Fibroblast of lung (primary cell): ENCODE measurements at regions not wholly inside any gene's neighbourhood (a gene's known extent, or its start where the extent isn't known, plus 50 kb on each side); places are given as distances from the start of the nearest gene placed in this dataset.

ENCODE experiments used
- DNase-seq, 2 donors: peaks; one replicate each; pipeline versions ENCODE4 v3.0.0 to v3.0.0-alpha.2; 2010; ENCODE audit warnings: low read depth in 2 of 2
- H2AFZ ChIP-seq: 2 replicates; pipeline ENCODE4 v1.5.1; 2012; ENCODE audit warnings: low read length, control low read depth, inconsistent platforms
- H3K27ac ChIP-seq: 2 replicates; pipeline ENCODE4 v1.5.1; 2011; ENCODE audit warnings: low read length, control low read depth; ENCODE audit not compliant: insufficient read depth
- H3K27me3 ChIP-seq: 2 replicates; pipeline ENCODE4 v1.5.1; 2011; ENCODE audit warnings: mild to moderate bottlenecking, low read length; ENCODE audit not compliant: control insufficient read depth, insufficient read depth
- H3K36me3 ChIP-seq: 2 replicates; pipeline ENCODE4 v1.5.1; 2011; ENCODE audit warnings: low read length; ENCODE audit not compliant: control insufficient read depth, insufficient read depth
- H3K4me1 ChIP-seq: 2 replicates; pipeline ENCODE4 v1.5.1; 2011; ENCODE audit warnings: low read length; ENCODE audit not compliant: control insufficient read depth, insufficient read depth; ENCODE audit errors: extremely low read depth
- H3K4me2 ChIP-seq: 2 replicates; pipeline ENCODE4 v1.5.1; 2011; ENCODE audit warnings: low read length, control low read depth; ENCODE audit not compliant: insufficient read depth; ENCODE audit errors: extremely low read depth
- H3K4me3 ChIP-seq, 4 experiments: fragments of 200-600 bp in 1 of 4; sonication (generic) in 1 of 4; replicated peaks in 1 of 4; 2 replicates each; pipeline ENCODE4 v1.5.1; 2011 to 2016; ENCODE audit warnings: low read length in 4 of 4, low read depth in 3 of 4, mild to moderate bottlenecking in 3 of 4, control low read depth in 2 of 4, inconsistent platforms in 1 of 4, mixed read lengths in 1 of 4; ENCODE audit not compliant: insufficient read depth in 1 of 4; ENCODE audit errors: control extremely low read depth in 1 of 4
- H3K79me2 ChIP-seq: 2 replicates; pipeline ENCODE4 v1.5.1; 2012; ENCODE audit warnings: mild to moderate bottlenecking, low read length, inconsistent platforms; ENCODE audit not compliant: control insufficient read depth, insufficient read depth
- H3K9ac ChIP-seq: 2 replicates; pipeline ENCODE4 v1.5.1; 2011; ENCODE audit warnings: mild to moderate bottlenecking, low read length, control low read depth; ENCODE audit not compliant: insufficient read depth
- H3K9me3 ChIP-seq: 2 replicates; pipeline ENCODE4 v1.5.1; 2012; ENCODE audit warnings: low read depth, low read length; ENCODE audit not compliant: control insufficient read depth, insufficient read depth
- H4K20me1 ChIP-seq: 2 replicates; pipeline ENCODE4 v1.5.1; 2011; ENCODE audit warnings: low read length; ENCODE audit not compliant: control insufficient read depth, insufficient read depth; ENCODE audit errors: extremely low read depth
- CTCF ChIP-seq, 2 donors: IDR thresholded peaks in 1 of 2; conservative IDR thresholded peaks in 1 of 2; 1 replicate in 1 of 2; 2 replicates in 1 of 2; pipeline ENCODE4 v1.5.1; 2011 to 2012; ENCODE audit warnings: low read length in 2 of 2, control low read depth in 1 of 2, inconsistent platforms in 1 of 2, low read depth in 1 of 2, mild to moderate bottlenecking in 1 of 2
- EZH2 ChIP-seq: IDR thresholded peaks from 2 replicates; pipeline ENCODE4 v1.5.1; 2012; ENCODE audit warnings: low read length, control low read depth, mild to moderate bottlenecking; ENCODE audit errors: missing control alignments

DNA sequence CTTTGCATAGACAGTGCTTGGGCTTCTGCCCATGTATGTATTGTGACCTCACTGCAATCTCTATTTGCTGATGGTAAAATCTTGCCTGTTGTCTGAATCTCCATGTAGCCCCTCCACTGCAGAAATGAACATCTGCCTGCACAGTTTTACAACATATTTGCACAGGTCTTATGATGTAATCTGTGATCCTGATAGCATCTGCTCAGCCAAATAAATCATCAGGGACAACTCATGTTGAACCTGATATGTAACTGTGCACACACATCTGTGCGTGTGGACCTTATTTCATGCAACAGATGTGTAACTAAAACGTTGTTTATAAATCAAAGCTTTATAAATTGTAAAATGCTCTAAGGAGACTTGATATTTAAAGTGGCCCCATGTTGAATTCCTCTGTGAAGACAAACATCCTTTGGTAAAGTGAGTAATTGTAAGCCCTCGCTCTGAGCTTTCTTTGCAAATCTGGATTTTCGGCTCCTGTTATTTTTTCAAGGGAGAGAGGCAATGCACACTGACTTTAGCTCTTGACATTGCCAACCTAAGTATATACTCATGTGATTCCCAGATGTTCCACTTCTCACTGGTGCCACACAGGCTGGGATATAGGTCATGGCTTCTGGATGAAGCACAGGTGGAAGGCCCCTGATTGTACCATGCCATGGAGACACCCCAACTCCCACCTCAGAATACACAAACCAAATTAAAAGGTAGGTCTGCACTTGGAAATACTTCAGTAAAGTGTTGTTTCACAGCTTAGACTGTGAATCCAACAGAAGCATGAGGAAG is 371.3 kb downstream of the GRIN2B start:
- H3K4me2 ChIP-seq, result no peak overlapping the region
- TF ChIP-seq CTCF (conservative IDR thresholded peaks at IDR 0.05 in 1 of 2, IDR thresholded peaks at IDR 0.05 in 1 of 2; ENCODE audit: low read depth in 1 of 2, low read length in 2 of 2) (no peak), EZH2 (no peak)
- H4K20me1 ChIP-seq, result no peaks in the 10 kb centered on the region
- H3K9me3 ChIP-seq, result no peaks in the 10 kb centered on the region
- no peak overlapping the region for H3K9ac ChIP-seq
- no peak for DNase-seq
- no peaks in the 10 kb centered on the region for H3K36me3 ChIP-seq
- H2AFZ ChIP-seq, result no peak overlapping the region
- H3K27ac ChIP-seq, result no peak overlapping the region
- H3K79me2 ChIP-seq, result no peaks in the 10 kb centered on the region
- H3K4me1 ChIP-seq, result no peaks in the 10 kb centered on the region
- H3K27me3 ChIP-seq, result no peaks in the 10 kb centered on the region
- no peak overlapping the region for H3K4me3 ChIP-seq

DNA sequence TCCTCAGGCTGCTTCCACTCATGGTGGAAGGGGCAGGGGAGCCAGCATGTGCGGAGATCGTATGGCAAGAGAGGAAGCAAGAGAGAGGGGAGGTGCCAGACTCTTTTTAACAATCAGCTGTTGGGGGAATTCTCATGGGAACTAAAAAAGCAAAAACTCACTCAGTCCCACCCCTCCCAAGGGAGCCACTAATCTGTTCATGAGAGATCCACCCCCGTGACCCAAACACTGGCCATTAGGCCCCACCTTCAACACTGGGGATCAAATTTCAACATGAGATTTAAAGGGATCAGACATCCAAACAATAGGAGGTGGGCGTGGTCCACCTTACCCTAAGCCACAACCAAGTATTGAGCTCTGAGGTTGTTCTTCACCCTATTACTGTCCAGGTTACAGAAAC is 375.1 kb downstream of the GRIN2B start:
- no peak for DNase-seq

DNA sequence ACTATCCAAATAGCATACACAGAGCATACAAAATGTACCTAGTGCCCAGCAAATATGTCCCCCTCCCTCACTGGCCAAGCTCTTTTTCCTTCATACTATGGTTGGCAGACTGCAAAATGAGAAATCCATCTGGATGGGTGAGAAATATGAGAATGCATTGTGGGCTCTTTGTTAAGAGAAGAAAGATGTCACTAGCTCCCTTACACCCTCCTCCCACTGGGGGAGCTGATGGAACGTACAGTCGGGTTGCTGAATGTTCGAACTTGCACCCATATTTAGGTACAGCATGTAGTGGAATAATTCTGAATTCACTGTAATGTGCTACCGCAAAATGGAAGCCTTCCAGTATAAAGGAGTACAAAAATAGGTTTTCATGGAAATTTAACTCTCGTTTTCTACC is 377.4 kb downstream of the GRIN2B start:
- H4K20me1 ChIP-seq, result no peaks in the 10 kb centered on the region
- no peaks in the 10 kb centered on the region for H3K9me3 ChIP-seq
- DNase-seq, result no peak
- no peak overlapping the region for H3K4me3 ChIP-seq
- no peak overlapping the region for H3K4me2 ChIP-seq
- no peaks in the 10 kb centered on the region for H3K79me2 ChIP-seq
- TF ChIP-seq CTCF (conservative IDR thresholded peaks at IDR 0.05 in 1 of 2, IDR thresholded peaks at IDR 0.05 in 1 of 2; ENCODE audit: low read depth in 1 of 2, low read length in 2 of 2) (no peak), EZH2 (no peak)
- no peaks in the 10 kb centered on the region for H3K36me3 ChIP-seq
- no peaks in the 10 kb centered on the region for H3K27me3 ChIP-seq
- no peak overlapping the region for H3K27ac ChIP-seq
- no peak overlapping the region for H3K9ac ChIP-seq
- H3K4me1 ChIP-seq, result no peaks in the 10 kb centered on the region
- H2AFZ ChIP-seq, result no peak overlapping the region

More for the DNA sequence above, 375.1 kb downstream of the GRIN2B start:
- no peaks in the 10 kb centered on the region for H3K4me1 ChIP-seq
- H3K27ac ChIP-seq, result no peak overlapping the region
- no peaks in the 10 kb centered on the region for H3K9me3 ChIP-seq
- no peaks in the 10 kb centered on the region for H3K79me2 ChIP-seq
- no peaks in the 10 kb centered on the region for H3K36me3 ChIP-seq
- H4K20me1 ChIP-seq, result no peaks in the 10 kb centered on the region
- H2AFZ ChIP-seq, result no peak overlapping the region
- no peak for TF ChIP-seq EZH2
- TF ChIP-seq CTCF (conservative IDR thresholded peaks at IDR 0.05 in 1 of 2, IDR thresholded peaks at IDR 0.05 in 1 of 2; ENCODE audit: low read depth in 1 of 2, low read length in 2 of 2), result no peak
- no peak overlapping the region for H3K4me3 ChIP-seq
- H3K27me3 ChIP-seq, result no peaks in the 10 kb centered on the region
- no peak overlapping the region for H3K4me2 ChIP-seq
- H3K9ac ChIP-seq, result no peak overlapping the region
